ENCODE measurements at regions not wholly inside any gene's neighbourhood (a gene's known extent, or its start where the extent isn't known, plus 50 kb on each side); places are given as distances from the start of the nearest gene placed in this dataset.
A peak's percentile ranks its signal among the peaks of the same experiment; 100 is the strongest.
"Not testable (repeated sequence)": the region's sequence is repeated elsewhere in the genome, so short reads cannot be mapped to it uniquely, and the experiment has no call there.

DNA sequence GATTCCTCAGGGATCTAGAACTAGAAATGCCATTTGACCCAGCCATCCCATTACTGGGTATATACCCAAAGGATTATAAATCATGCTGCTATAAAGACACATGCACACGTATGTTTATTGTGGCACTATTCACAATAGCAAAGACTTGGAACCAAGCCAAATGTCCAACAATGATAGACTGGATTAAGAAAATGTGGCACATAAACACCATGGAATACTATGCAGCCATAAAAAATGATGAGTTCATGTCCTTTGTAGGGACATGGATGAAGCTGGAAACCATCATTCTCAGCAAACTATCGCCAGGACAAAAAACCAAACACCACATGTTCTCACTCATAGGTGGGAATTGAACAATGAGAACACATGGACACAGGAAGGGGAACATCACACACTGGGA lies 296.3 kb downstream of the DLEU7 start:
- H3K27ac ChIP-seq; H3K4me3 ChIP-seq; H3K4me1 ChIP-seq (replicated peaks); H3K9me3 ChIP-seq (replicated peaks); DNase-seq (ENCODE audit: low read depth in 1 of 2, low spot score in 2 of 2); H3K36me3 ChIP-seq; H3K27me3 ChIP-seq (replicated peaks): not testable (repeated sequence)

DNA sequence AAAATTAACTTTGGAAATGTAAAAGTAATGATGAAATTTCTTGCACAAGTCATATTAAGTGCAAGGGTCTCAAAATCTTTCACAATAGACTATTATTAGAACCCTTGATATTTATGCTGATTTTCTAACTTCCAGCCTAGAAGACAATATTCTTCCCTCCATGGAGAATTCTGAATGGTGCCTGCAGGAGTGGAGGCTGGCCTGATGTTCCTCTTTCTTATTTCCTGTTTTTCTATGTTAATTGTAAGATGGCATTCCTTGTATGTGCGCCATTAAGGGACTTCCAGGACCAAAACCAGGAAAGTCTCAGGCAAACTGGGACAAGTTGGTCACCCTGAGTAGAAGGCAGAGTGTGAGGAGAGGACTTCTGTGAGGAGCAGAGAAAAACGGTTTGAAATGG lies 294.9 kb downstream of the DLEU7 start:
- Histone ChIP-seq H3K36me3 (no peaks in the 10 kb centered on the region), H3K27me3 (replicated peaks) (no peaks in the 10 kb centered on the region), H3K9me3 (replicated peaks) (no peaks in the 10 kb centered on the region), H3K27ac (no peak overlapping the region), H3K4me1 (replicated peaks) (peaks cover 6% of the 10 kb centered on the region; the same call in 1 of the 2 replicates), H3K4me3 (no peak overlapping the region)
- DNase-seq (ENCODE audit: low read depth in 1 of 2, low spot score in 2 of 2) = no peak

- no peak for DNase-seq (ENCODE audit: low read depth in 1 of 2, low spot score in 2 of 2)
- no peaks in the 10 kb centered on the region for H3K9me3 ChIP-seq (replicated peaks)
- H3K27ac ChIP-seq = no peak overlapping the region
- H3K36me3 ChIP-seq = no peaks in the 10 kb centered on the region
- H3K4me3 ChIP-seq = no peak overlapping the region
- H3K4me1 ChIP-seq (replicated peaks) = no peaks in the 10 kb centered on the region
- H3K27me3 ChIP-seq (replicated peaks) = no peaks in the 10 kb centered on the region
Measured at GRCh38 chr13:50549221-50549942, 294.1 kb downstream of the DLEU7 start.

DNA sequence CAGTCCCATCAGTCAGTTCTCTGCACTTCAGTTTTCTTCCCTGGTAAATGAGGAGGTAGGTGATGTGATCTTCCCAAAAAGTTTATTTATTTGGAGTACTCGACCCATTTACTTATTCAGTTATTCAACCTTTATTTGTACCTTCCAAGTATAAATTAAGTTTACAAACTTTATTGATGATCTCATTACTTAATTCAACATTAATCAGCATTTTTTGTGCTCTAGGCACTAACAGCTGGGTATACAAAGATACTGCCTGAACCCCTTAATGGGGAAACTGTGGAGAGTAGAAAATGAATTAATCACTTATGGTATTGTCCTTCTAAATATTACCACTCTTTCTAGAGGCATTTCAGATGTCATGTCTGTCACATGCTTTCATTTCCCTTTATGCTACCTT lies 293.3 kb downstream of the DLEU7 start:
- Histone ChIP-seq H3K4me1 (replicated peaks) (no peaks in the 10 kb centered on the region), H3K4me3 (no peak overlapping the region), H3K27me3 (replicated peaks) (no peaks in the 10 kb centered on the region), H3K27ac (no peak overlapping the region), H3K9me3 (replicated peaks) (no peaks in the 10 kb centered on the region), H3K36me3 (no peaks in the 10 kb centered on the region)
- no peak for DNase-seq (ENCODE audit: low read depth in 1 of 2, low spot score in 2 of 2)

- DNase-seq (ENCODE audit: low read depth in 1 of 2, low spot score in 2 of 2) = no peak
- no peaks in the 10 kb centered on the region for H3K4me1 ChIP-seq (replicated peaks)
- H3K9me3 ChIP-seq (replicated peaks) = no peaks in the 10 kb centered on the region
- H3K27me3 ChIP-seq (replicated peaks) = no peaks in the 10 kb centered on the region
- H3K27ac ChIP-seq = no peak overlapping the region
- no peak overlapping the region for H3K4me3 ChIP-seq
- no peaks in the 10 kb centered on the region for H3K36me3 ChIP-seq
Measured at GRCh38 chr13:50552424-50552966, 291.0 kb downstream of the DLEU7 start.

- Histone ChIP-seq H3K27ac (no peak overlapping the region), H3K27me3 (replicated peaks) (no peaks in the 10 kb centered on the region), H3K9me3 (replicated peaks) (no peaks in the 10 kb centered on the region), H3K4me3 (no peak overlapping the region), H3K36me3 (no peaks in the 10 kb centered on the region), H3K4me1 (replicated peaks) (no peaks in the 10 kb centered on the region)
- DNase-seq (ENCODE audit: low read depth in 1 of 2, low spot score in 2 of 2) = no peak
Measured at GRCh38 chr13:50561739-50562138, 281.8 kb downstream of the DLEU7 start.

- H3K9me3 ChIP-seq (replicated peaks) = no peaks in the 10 kb centered on the region
- no peaks in the 10 kb centered on the region for H3K4me1 ChIP-seq (replicated peaks)
- H3K27me3 ChIP-seq (replicated peaks) = no peaks in the 10 kb centered on the region
- H3K4me3 ChIP-seq = no peak overlapping the region
- no peak for DNase-seq (ENCODE audit: low read depth in 1 of 2, low spot score in 2 of 2)
- no peaks in the 10 kb centered on the region for H3K36me3 ChIP-seq
- no peak overlapping the region for H3K27ac ChIP-seq
Measured at GRCh38 chr13:50566646-50567045, 276.8 kb downstream of the DLEU7 start.

DNA sequence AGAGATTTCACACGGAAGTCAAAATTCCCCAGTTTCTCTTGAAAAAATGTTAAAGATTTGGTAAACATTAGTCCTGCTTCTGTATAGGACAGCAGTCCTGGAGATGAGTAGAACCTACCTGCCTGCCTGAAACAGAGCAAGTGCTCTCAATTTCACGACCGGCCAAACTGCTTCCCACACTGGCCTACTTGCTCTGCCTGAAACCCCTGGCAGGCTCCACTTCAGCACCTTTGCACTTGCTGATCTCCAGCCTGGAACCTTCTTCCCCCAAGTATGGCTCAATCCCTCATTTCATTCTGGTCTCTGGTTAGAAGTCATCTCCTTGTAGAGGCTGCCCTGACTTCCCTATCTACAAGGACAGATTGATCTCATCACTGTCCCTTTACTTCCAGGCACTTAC lies 271.4 kb downstream of the DLEU7 start:
- no peaks in the 10 kb centered on the region for H3K27me3 ChIP-seq (replicated peaks)
- H3K4me1 ChIP-seq (replicated peaks) = peaks cover 27% of the 10 kb centered on the region
- no peak overlapping the region for H3K4me3 ChIP-seq
- no peak overlapping the region for H3K27ac ChIP-seq
- no peaks in the 10 kb centered on the region for H3K9me3 ChIP-seq (replicated peaks)
- H3K36me3 ChIP-seq = no peaks in the 10 kb centered on the region; the same call in 1 of the 2 replicates
- no peak for DNase-seq (ENCODE audit: low read depth in 1 of 2, low spot score in 2 of 2)

DNA sequence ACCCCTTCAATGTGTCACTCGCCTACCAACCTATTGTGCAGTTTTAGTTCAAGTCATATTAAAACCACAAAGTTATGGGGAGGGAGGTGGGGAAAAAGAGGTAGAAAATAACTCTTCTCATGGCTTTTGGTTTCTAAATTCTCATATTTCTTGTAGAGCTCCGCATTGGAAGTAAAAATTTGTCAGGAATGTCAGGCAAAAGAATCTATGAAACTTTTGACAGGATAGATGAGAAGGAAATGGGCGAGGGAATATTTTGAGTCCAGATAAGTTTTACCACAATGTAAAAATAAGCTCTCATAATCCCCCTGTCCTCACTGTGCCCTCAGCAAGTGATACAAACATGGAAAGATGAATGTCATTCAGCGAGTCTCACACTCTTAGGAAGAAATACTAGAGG lies 270.4 kb downstream of the DLEU7 start:
- H3K4me3 ChIP-seq = no peak overlapping the region
- H3K36me3 ChIP-seq = no peaks in the 10 kb centered on the region; the same call in 1 of the 2 replicates
- peaks cover 27% of the 10 kb centered on the region for H3K4me1 ChIP-seq (replicated peaks)
- H3K27ac ChIP-seq = no peak overlapping the region
- no peaks in the 10 kb centered on the region for H3K9me3 ChIP-seq (replicated peaks)
- DNase-seq (ENCODE audit: low read depth in 1 of 2, low spot score in 2 of 2) = no peak
- H3K27me3 ChIP-seq (replicated peaks) = no peaks in the 10 kb centered on the region

GRCh38 chr13:50574731-50575130 lies 268.8 kb downstream of the DLEU7 start:
- DNase-seq (ENCODE audit: low read depth in 1 of 2, low spot score in 2 of 2) = peak; percentile 51 to 85
- peak overlapping the region; percentile 32 for H3K27ac ChIP-seq
- no peak overlapping the region for H3K4me3 ChIP-seq
- H3K4me1 ChIP-seq (replicated peaks) = peaks cover 27% of the 10 kb centered on the region
- H3K27me3 ChIP-seq (replicated peaks) = no peaks in the 10 kb centered on the region
- no peaks in the 10 kb centered on the region for H3K9me3 ChIP-seq (replicated peaks)
- no peaks in the 10 kb centered on the region; the same call in 1 of the 2 replicates for H3K36me3 ChIP-seq

DNA sequence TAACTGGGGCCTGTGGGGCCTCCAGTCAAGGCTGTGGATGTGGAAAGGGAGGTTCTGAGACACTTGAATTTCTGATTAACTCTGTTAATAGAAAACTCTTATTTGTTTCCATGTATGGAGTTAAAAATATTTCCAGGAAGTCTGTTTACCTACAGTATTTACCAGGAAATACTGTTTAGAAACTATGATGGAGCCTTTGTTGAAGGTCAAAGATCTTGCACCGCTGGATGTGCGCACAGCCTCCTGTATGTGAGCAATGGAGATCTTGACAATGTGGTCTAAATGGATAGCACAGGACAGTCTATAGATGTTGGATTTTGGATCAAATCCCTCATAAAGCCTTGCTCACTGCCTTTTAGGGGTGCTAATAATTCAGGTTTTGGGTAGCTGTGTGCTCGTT lies 268.4 kb downstream of the DLEU7 start:
- Histone ChIP-seq H3K36me3 (no peaks in the 10 kb centered on the region; the same call in 1 of the 2 replicates), H3K4me1 (replicated peaks) (peaks cover 27% of the 10 kb centered on the region), H3K4me3 (no peak overlapping the region), H3K27me3 (replicated peaks) (no peaks in the 10 kb centered on the region), H3K9me3 (replicated peaks) (no peaks in the 10 kb centered on the region), H3K27ac (peak overlapping the region; percentile 32)
- no peak for DNase-seq (ENCODE audit: low read depth in 1 of 2, low spot score in 2 of 2)

DNA sequence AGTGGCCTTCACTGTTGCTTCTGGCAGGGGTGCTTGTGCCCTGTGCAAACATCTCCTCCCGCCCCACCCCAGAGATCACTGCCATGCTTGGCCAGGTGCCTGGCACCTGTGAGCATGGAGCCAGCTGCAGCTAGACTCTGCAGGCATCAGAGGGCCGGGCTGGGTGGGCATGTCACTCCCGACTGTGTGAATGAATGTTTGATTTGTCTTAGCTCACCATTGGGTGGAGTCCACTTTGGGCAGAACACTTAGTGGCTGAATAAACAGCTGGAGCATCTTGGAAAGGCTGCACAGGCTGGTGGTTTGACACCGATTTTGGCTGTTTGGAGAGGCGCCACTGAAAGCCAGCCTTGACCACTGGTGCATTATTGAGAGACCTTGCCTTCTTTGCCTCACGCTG lies 267.3 kb downstream of the DLEU7 start:
- DNase-seq (ENCODE audit: low read depth in 1 of 2, low spot score in 2 of 2) = no peak
- H3K36me3 ChIP-seq = no peaks in the 10 kb centered on the region; the same call in 1 of the 2 replicates
- H3K27me3 ChIP-seq (replicated peaks) = no peaks in the 10 kb centered on the region
- H3K4me3 ChIP-seq = no peak overlapping the region
- no peak overlapping the region for H3K27ac ChIP-seq
- H3K4me1 ChIP-seq (replicated peaks) = peaks cover 27% of the 10 kb centered on the region
- H3K9me3 ChIP-seq (replicated peaks) = no peaks in the 10 kb centered on the region

GRCh38 chr13:50577806-50578205 lies 265.7 kb downstream of the DLEU7 start:
- H3K4me3 ChIP-seq = no peak overlapping the region
- no peak for DNase-seq (ENCODE audit: low read depth in 1 of 2, low spot score in 2 of 2)
- H3K9me3 ChIP-seq (replicated peaks) = no peaks in the 10 kb centered on the region
- no peaks in the 10 kb centered on the region; the same call in 1 of the 2 replicates for H3K36me3 ChIP-seq
- no peak overlapping the region for H3K27ac ChIP-seq
- H3K4me1 ChIP-seq (replicated peaks) = peaks cover 27% of the 10 kb centered on the region
- H3K27me3 ChIP-seq (replicated peaks) = no peaks in the 10 kb centered on the region

DNA sequence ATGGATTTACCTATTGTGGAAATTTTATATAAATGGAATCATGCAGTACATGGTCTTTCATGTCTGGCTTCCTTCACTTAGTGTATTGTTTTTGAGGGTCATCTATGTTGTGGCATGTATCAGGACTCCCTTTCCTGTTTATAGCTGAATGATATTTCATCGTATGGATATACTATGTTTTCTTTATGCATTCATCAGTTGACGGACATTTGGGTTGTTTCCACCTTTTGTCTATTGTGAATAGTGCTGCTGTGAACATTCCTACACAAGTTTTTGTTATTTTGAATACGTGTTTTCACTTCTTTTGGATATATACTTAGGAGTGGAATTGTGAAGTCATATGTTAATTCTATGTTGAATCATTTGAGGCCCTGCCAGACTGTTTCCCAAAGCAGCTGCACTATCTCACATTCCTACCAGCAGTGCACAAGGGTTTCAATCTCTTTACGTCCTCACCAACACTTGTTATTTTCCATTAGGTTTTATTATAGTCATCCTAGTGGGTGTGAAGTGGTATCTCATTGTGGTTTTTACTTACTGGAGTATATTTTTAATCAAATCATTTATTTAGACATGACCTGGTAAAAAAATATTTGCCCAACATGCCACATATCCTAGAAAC lies 262.7 kb downstream of the DLEU7 start:
- Histone ChIP-seq H3K9me3 (replicated peaks) (no peaks in the 10 kb centered on the region), H3K36me3 (no peaks in the 10 kb centered on the region), H3K4me1 (replicated peaks) (peaks cover 3% of the 10 kb centered on the region), H3K27me3 (replicated peaks) (no peaks in the 10 kb centered on the region), H3K27ac (no peak overlapping the region), H3K4me3 (no peak overlapping the region)
- no peak for DNase-seq (ENCODE audit: low read depth in 1 of 2, low spot score in 2 of 2)

Measured in SJSA1 (cell line).